K562 (cell line): ENCODE measurements at regions not wholly inside any gene's neighbourhood (a gene's known extent, or its start where the extent isn't known, plus 50 kb on each side); places are given as distances from the start of the nearest gene placed in this dataset.

Experiments
- ARID1B ChIP-seq: fragments of 450-650 bp; IDR thresholded peaks from 2 replicates; pipeline ENCODE4 v1.6.1; 2016; ENCODE audit warnings: antibody characterized with exemption, mild to moderate bottlenecking, inconsistent platforms
- FOXK2 ChIP-seq, 2 experiments: fragments of 450-650 bp; IDR thresholded peaks in 1 of 2; conservative IDR thresholded peaks in 1 of 2; 2 replicates each; pipeline ENCODE4 v1.6.1; 2016; ENCODE audit warnings: low read depth in 2 of 2, mild to moderate bottlenecking in 1 of 2
- GTF3C2 ChIP-seq: IDR thresholded peaks from 3 replicates; pipeline ENCODE4 v1.6.1; 2011; ENCODE audit warnings: borderline replicate concordance, mild to moderate bottlenecking, moderate library complexity; ENCODE audit not compliant: insufficient read length; ENCODE audit errors: extremely low read depth
- SMARCA5 ChIP-seq: fragments of 450-650 bp; IDR thresholded peaks from 2 replicates; pipeline ENCODE4 v1.6.1; 2016
- SMARCC2 ChIP-seq: fragments of 450-650 bp; IDR thresholded peaks from 2 replicates; pipeline ENCODE4 v1.6.1; 2017; ENCODE audit warnings: antibody characterized with exemption, moderate library complexity, mild to moderate bottlenecking, low read depth
- ZBTB40 ChIP-seq, 2 experiments: fragments of 450-650 bp in 1 of 2; sonication (generic) in 1 of 2; formaldehyde crosslinking in 1 of 2; IDR thresholded peaks; 2 replicates each; pipeline versions ENCODE4 v1.7.1 to v1.9.0; 2016 to 2022; ENCODE audit warnings: inconsistent platforms in 1 of 2, mild to moderate bottlenecking in 1 of 2, missing genetic modification reagents in 1 of 2

- TF ChIP-seq ZBTB40 (IDR thresholded peaks at IDR 0.05) = no peak
- TF ChIP-seq ZBTB40 (CRISPR knock-in tag; IDR thresholded peaks at IDR 0.05) = no peak
- no peak for TF ChIP-seq SMARCA5
- no peak for TF ChIP-seq ARID1B
- no peak for TF ChIP-seq GTF3C2
- no peak for TF ChIP-seq FOXK2 (conservative IDR thresholded peaks at IDR 0.05 in 1 of 2, IDR thresholded peaks at IDR 0.05 in 1 of 2; ENCODE audit: low read depth in 2 of 2)
- no peak for TF ChIP-seq SMARCC2
These were observed 54.0 kb upstream of the SLCO2A1 start (continued) for GRCh38 chr3:134083626-134084241.
